Progenitor cell of endocrine pancreas (in vitro differentiated cells): ENCODE measurements at regions not wholly inside any gene's neighbourhood (a gene's known extent, or its start where the extent isn't known, plus 50 kb on each side); places are given as distances from the start of the nearest gene placed in this dataset.

Experiments
- DNase-seq: peaks from one replicate; pipeline ENCODE4 v3.0.0; 2021; ENCODE audit warnings: low spot score; ENCODE audit not compliant: unreplicated experiment
- H3K27ac Mint-ChIP-seq: 2 replicates; pipeline ENCODE4 v1.8.0; 2021; ENCODE audit warnings: mild to moderate bottlenecking, moderate library complexity, mixed read lengths
- H3K27me3 Mint-ChIP-seq: 2 replicates; pipeline ENCODE4 v1.8.0; 2021; ENCODE audit warnings: mixed read lengths
- H3K36me3 Mint-ChIP-seq: 2 replicates; pipeline ENCODE4 v1.8.0; 2022; ENCODE audit warnings: mixed read lengths; ENCODE audit not compliant: insufficient read depth
- H3K4me1 Mint-ChIP-seq: 2 replicates; pipeline ENCODE4 v1.8.0; 2021; ENCODE audit warnings: low read depth, mixed read lengths
- H3K4me3 Mint-ChIP-seq: 2 replicates; pipeline ENCODE4 v1.8.0; 2021; ENCODE audit warnings: low read depth, mild to moderate bottlenecking, moderate library complexity, mixed read lengths
- H3K9me3 Mint-ChIP-seq: 2 replicates; pipeline ENCODE4 v1.8.0; 2021; ENCODE audit warnings: low read depth, mixed read lengths
- CTCF ChIP-seq: fragments of 200-600 bp; sonication (generic); IDR thresholded peaks from one replicate; pipeline ENCODE4 v1.5.0; 2021; ENCODE audit warnings: antibody characterized with exemption, mild to moderate bottlenecking; ENCODE audit not compliant: unreplicated experiment

GRCh38 chr6:126531286-126531685 lies 191.4 kb downstream of the CENPW start:
- no peak for DNase-seq
- H3K4me3 Mint-ChIP-seq = no peak overlapping the region
- no peak overlapping the region for H3K27ac Mint-ChIP-seq
- no peaks in the 10 kb centered on the region for H3K27me3 Mint-ChIP-seq
- H3K9me3 Mint-ChIP-seq = no peaks in the 10 kb centered on the region
- no peak for TF ChIP-seq CTCF
- H3K36me3 Mint-ChIP-seq = no peaks in the 10 kb centered on the region
- H3K4me1 Mint-ChIP-seq = peaks cover 3% of the 10 kb centered on the region

- TF ChIP-seq CTCF = no peak
- no peak overlapping the region for H3K27ac Mint-ChIP-seq
- H3K4me1 Mint-ChIP-seq = peaks cover 4% of the 10 kb centered on the region
Observed at GRCh38 chr6:126531840-126532239, 191.9 kb downstream of the CENPW start.

GRCh38 chr6:126534401-126534800 lies 194.5 kb downstream of the CENPW start:
- Mint-ChIP-seq H3K4me3 (no peak overlapping the region), H3K27ac (no peak overlapping the region), H3K9me3 (no peaks in the 10 kb centered on the region), H3K27me3 (no peaks in the 10 kb centered on the region), H3K36me3 (no peaks in the 10 kb centered on the region), H3K4me1 (peaks cover 4% of the 10 kb centered on the region)
- no peak for DNase-seq
- no peak for TF ChIP-seq CTCF

More at GRCh38 chr6:126531840-126532239, 191.9 kb downstream of the CENPW start:
- Mint-ChIP-seq H3K9me3 (no peaks in the 10 kb centered on the region), H3K36me3 (no peaks in the 10 kb centered on the region), H3K4me3 (no peak overlapping the region), H3K27me3 (no peaks in the 10 kb centered on the region)
- no peak for DNase-seq

GRCh38 chr6:126535138-126535537 lies 195.2 kb downstream of the CENPW start:
- Mint-ChIP-seq H3K9me3 (no peaks in the 10 kb centered on the region), H3K36me3 (no peaks in the 10 kb centered on the region), H3K4me1 (peaks cover 4% of the 10 kb centered on the region), H3K4me3 (no peak overlapping the region), H3K27me3 (no peaks in the 10 kb centered on the region), H3K27ac (no peak overlapping the region)
- TF ChIP-seq CTCF = no peak
- DNase-seq = no peak

- Mint-ChIP-seq H3K4me3 (no peak overlapping the region), H3K27me3 (no peaks in the 10 kb centered on the region), H3K4me1 (peaks cover 4% of the 10 kb centered on the region), H3K36me3 (no peaks in the 10 kb centered on the region), H3K27ac (no peak overlapping the region), H3K9me3 (no peaks in the 10 kb centered on the region)
- DNase-seq = no peak
- TF ChIP-seq CTCF = no peak
Observed at GRCh38 chr6:126535595-126535994, 195.7 kb downstream of the CENPW start.
